Ectodermal cell (in vitro differentiated cells): ENCODE measurements at regions not wholly inside any gene's neighbourhood (a gene's known extent, or its start where the extent isn't known, plus 50 kb on each side); places are given as distances from the start of the nearest gene placed in this dataset.

ENCODE experiments used
- H3K27ac ChIP-seq: 2 replicates; pipeline ENCODE4 v1.7.0; 2013; ENCODE audit warnings: mild to moderate bottlenecking, low read depth, low read length; ENCODE audit not compliant: insufficient read depth, poor library complexity, severe bottlenecking
- H3K27me3 ChIP-seq: 2 replicates; pipeline ENCODE4 v1.7.0; 2013; ENCODE audit warnings: mild to moderate bottlenecking, low read length; ENCODE audit not compliant: insufficient read depth, control insufficient read depth, poor library complexity, severe bottlenecking
- H3K36me3 ChIP-seq: one replicate; pipeline ENCODE4 v1.7.0; 2013; ENCODE audit warnings: low read length; ENCODE audit not compliant: control insufficient read depth, insufficient read depth
- H3K4me1 ChIP-seq: one replicate; pipeline ENCODE4 v1.7.0; 2013; ENCODE audit warnings: low read length; ENCODE audit not compliant: control insufficient read depth, insufficient read depth
- H3K4me3 ChIP-seq: 2 replicates; pipeline ENCODE4 v1.7.0; 2013; ENCODE audit warnings: low read depth, low read length, control low read depth; ENCODE audit not compliant: insufficient read depth
- H3K9me3 ChIP-seq: 2 replicates; pipeline ENCODE4 v1.7.0; 2013; ENCODE audit warnings: mild to moderate bottlenecking, low read length, moderate library complexity; ENCODE audit not compliant: control insufficient read depth
- WGBS, 2 experiments: methylation state at CpG; one replicate each; pipeline ENCODE4 v1.1.7; 2013; ENCODE audit warnings: missing lambda C conversion rate in 2 of 2; 5-methylcytosine and 5-hydroxymethylcytosine counted together

DNA sequence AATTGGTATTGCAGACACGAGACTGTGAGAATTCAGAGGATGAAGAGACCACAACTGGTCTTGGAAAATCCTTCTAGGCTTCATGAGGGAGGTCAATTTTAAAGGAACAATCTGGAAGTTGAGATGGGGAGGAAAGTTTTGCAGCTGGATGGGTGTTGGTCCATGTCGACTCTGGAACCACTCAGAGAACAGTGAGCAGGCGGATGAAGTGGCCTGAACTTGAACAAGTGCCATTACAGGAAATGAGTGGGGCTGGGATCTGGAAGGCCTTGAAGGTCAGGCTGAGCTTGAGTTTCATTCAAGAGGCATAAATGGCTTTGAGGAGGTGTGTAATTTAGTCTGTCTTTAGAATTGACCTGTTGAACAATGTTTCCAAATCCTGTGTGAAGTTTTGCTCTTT, 140.9 kb downstream of the GALC start:
- Histone ChIP-seq H3K4me1 (no peaks in the 10 kb centered on the region), H3K9me3 (no peaks in the 10 kb centered on the region), H3K4me3 (no peak overlapping the region), H3K27me3 (no peaks in the 10 kb centered on the region), H3K36me3 (no peaks in the 10 kb centered on the region), H3K27ac (no peak overlapping the region)
- WGBS, 2 experiments, result 84 to 90% methylated on average over 3 of the region's 3 CpGs

- Histone ChIP-seq H3K36me3 (no peaks in the 10 kb centered on the region), H3K4me1 (no peaks in the 10 kb centered on the region), H3K4me3 (no peak overlapping the region), H3K27me3 (no peaks in the 10 kb centered on the region), H3K9me3 (no peaks in the 10 kb centered on the region), H3K27ac (no peak overlapping the region)
- WGBS, 2 experiments, result 81 to 85% methylated on average over 2 of the region's 2 CpGs
Observed at GRCh38 chr14:87851190-87851589, 141.8 kb downstream of the GALC start.

- no peaks in the 10 kb centered on the region for H3K36me3 ChIP-seq
- no peaks in the 10 kb centered on the region for H3K4me1 ChIP-seq
- H3K27me3 ChIP-seq, result no peaks in the 10 kb centered on the region
- H3K27ac ChIP-seq, result no peak overlapping the region
- 88 to 89% methylated on average over 4 of the region's 4 CpGs for WGBS, 2 experiments
- no peaks in the 10 kb centered on the region for H3K9me3 ChIP-seq
- H3K4me3 ChIP-seq, result no peak overlapping the region
Observed at GRCh38 chr14:87847216-87847755, 145.7 kb downstream of the GALC start.

DNA sequence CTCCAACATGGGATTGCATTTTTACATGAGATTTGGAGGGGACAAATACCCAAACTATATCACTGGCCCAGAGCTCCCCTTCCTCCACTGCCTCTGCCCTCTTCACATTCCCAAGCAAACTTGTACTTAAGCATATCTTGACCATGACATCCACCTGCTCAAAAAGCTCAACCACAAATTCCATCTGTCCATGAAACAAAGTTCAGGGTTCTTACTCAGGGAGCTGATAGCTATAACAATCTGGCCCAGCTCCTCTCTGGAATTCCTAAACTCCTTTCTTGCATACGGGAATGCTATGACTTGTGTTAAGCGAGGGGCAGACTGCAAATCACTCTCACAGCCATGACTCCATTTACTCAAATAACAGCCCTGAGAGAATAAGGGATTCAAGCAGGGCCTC, 152.1 kb downstream of the GALC start:
- Histone ChIP-seq H3K9me3 (no peaks in the 10 kb centered on the region), H3K36me3 (no peaks in the 10 kb centered on the region), H3K27me3 (no peaks in the 10 kb centered on the region), H3K27ac (no peak overlapping the region), H3K4me1 (no peaks in the 10 kb centered on the region), H3K4me3 (no peak overlapping the region)
- WGBS, 2 experiments, result 76 to 85% methylated on average over 2 of the region's 2 CpGs

GRCh38 chr14:87838931-87839330, 154.1 kb downstream of the GALC start:
- Histone ChIP-seq H3K27me3 (no peaks in the 10 kb centered on the region), H3K27ac (no peak overlapping the region), H3K4me3 (no peak overlapping the region), H3K36me3 (no peaks in the 10 kb centered on the region), H3K4me1 (no peaks in the 10 kb centered on the region), H3K9me3 (no peaks in the 10 kb centered on the region)
- 91 to 93% methylated on average over 2 of the region's 2 CpGs for WGBS, 2 experiments

GRCh38 chr14:87837296-87837695, 155.7 kb downstream of the GALC start:
- WGBS, 2 experiments, result 86 to 94% methylated on average over 1 of the region's 1 CpG
- H3K36me3 ChIP-seq, result no peaks in the 10 kb centered on the region
- no peak overlapping the region for H3K27ac ChIP-seq
- H3K9me3 ChIP-seq, result no peaks in the 10 kb centered on the region
- no peak overlapping the region for H3K4me3 ChIP-seq
- no peaks in the 10 kb centered on the region for H3K27me3 ChIP-seq
- H3K4me1 ChIP-seq, result no peaks in the 10 kb centered on the region

GRCh38 chr14:87834594-87834993, 158.4 kb downstream of the GALC start:
- Histone ChIP-seq H3K27me3 (no peaks in the 10 kb centered on the region), H3K4me1 (peaks cover 5% of the 10 kb centered on the region), H3K36me3 (no peaks in the 10 kb centered on the region), H3K4me3 (no peak overlapping the region), H3K9me3 (no peaks in the 10 kb centered on the region), H3K27ac (no peak overlapping the region)
- 85 to 94% methylated on average over 1 of the region's 1 CpG for WGBS, 2 experiments

DNA sequence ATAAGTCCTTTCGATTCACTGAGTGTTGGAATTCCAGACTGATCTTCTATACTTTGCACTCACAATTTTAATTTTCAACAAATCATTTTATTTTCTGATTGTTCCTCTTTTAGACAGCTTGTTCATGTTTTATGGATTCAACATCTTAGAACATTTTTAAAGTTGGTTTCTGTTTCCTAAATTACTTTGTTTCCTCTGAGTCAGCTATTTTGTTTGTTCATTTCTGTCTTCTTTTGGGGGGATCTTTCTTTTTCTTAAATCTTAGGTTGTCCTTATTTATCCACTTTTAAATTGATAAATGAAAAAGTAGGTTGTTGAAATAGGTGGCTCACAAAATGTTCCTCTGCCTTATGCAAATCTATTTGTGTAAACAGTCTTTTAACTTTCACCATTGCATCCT, 160.0 kb downstream of the GALC start:
- no peak overlapping the region for H3K27ac ChIP-seq
- no peaks in the 10 kb centered on the region for H3K36me3 ChIP-seq
- H3K9me3 ChIP-seq, result no peaks in the 10 kb centered on the region
- 52 to 58% methylated on average over 1 of the region's 1 CpG for WGBS, 2 experiments
- peaks cover 5% of the 10 kb centered on the region for H3K4me1 ChIP-seq
- H3K27me3 ChIP-seq, result no peaks in the 10 kb centered on the region
- no peak overlapping the region for H3K4me3 ChIP-seq

- WGBS, 2 experiments, result 71% methylated on average over 2 of the region's 2 CpGs
- H3K27ac ChIP-seq, result peak overlapping the region; percentile 40
Observed at GRCh38 chr14:87830443-87831096, 162.4 kb downstream of the GALC start.

DNA sequence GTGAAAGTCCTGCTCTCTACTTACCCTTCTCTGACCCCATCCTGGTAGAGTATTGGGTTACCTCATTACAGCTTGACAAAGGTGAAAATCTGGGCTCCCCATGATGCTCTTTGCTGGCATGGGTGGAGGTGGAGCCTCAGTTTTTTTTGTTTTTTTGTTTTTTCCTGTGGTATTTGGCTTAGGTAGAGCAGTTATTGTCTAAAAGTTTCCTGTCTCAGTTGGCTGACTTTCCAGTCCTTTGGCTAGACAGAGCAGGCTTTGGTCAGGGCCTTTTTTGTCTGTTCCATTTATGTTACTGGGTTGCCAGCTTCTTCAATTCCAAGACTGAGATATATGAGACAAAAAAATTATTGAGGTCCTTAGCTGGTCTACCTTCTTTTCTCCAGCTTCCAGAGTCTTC, 163.4 kb downstream of the GALC start:
- Histone ChIP-seq H3K9me3 (no peaks in the 10 kb centered on the region), H3K36me3 (no peaks in the 10 kb centered on the region), H3K27ac (no peak overlapping the region), H3K27me3 (no peaks in the 10 kb centered on the region), H3K4me3 (no peak overlapping the region), H3K4me1 (peaks cover 5% of the 10 kb centered on the region)

More at GRCh38 chr14:87830443-87831096, 162.4 kb downstream of the GALC start:
- Histone ChIP-seq H3K9me3 (no peaks in the 10 kb centered on the region), H3K4me3 (no peak overlapping the region), H3K27me3 (no peaks in the 10 kb centered on the region), H3K36me3 (no peaks in the 10 kb centered on the region), H3K4me1 (peaks cover 5% of the 10 kb centered on the region)

DNA sequence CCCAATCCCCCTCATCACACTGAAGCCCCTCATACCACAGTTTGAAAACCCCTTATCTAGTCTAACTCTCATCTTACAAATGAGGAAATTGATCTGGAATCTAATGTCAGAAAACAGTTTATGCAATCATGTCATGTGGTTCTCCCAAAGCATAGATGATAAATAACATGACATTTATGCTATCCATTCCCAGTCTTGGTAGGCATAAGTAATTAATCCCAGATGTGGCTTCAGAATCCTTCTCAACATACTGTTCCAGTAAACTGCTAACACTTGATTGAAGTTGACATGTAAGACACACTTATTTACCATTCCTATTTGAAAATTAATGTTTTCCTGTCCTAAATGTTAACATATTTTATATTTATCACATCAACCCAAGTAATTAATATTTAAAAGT, 168.7 kb downstream of the GALC start:
- H3K9me3 ChIP-seq, result no peaks in the 10 kb centered on the region

More for the DNA sequence above, 168.7 kb downstream of the GALC start:
- Histone ChIP-seq H3K4me1 (no peaks in the 10 kb centered on the region), H3K27ac (no peak overlapping the region), H3K4me3 (no peak overlapping the region), H3K27me3 (no peaks in the 10 kb centered on the region), H3K36me3 (no peaks in the 10 kb centered on the region)
